ENCODE measurements at regions not wholly inside any gene's neighbourhood (a gene's known extent, or its start where the extent isn't known, plus 50 kb on each side); places are given as distances from the start of the nearest gene placed in this dataset.

GRCh38 chr6:92759178-92759577 is 660.2 kb downstream of the EPHA7 start (continued):
- no peak for TF ChIP-seq MAZ (IDR thresholded peaks at IDR 0.05; ENCODE audit: borderline replicate concordance, low read depth, low read length)

GRCh38 chr6:92757925-92758324 is 661.4 kb downstream of the EPHA7 start:
- Histone ChIP-seq H3K4me2 (no peak overlapping the region), H3K4me3 (no peak overlapping the region), H3K27ac (no peak overlapping the region), H3K9me3 (no peaks in the 10 kb centered on the region), H3K4me1 (no peaks in the 10 kb centered on the region)
- TF ChIP-seq TP53 (CRISPR knock-in tag; IDR thresholded peaks at IDR 0.05) (no peak), CBX2 (IDR thresholded peaks at IDR 0.05; ENCODE audit: borderline replicate concordance, low read depth) (no peak), ZNF302 (CRISPR knock-in tag; IDR thresholded peaks at IDR 0.05) (no peak), HES2 (IDR thresholded peaks at IDR 0.05) (no peak), CHD2 (IDR thresholded peaks at IDR 0.05; ENCODE audit: low read length, partially characterized antibody) (no peak), SMC3 (IDR thresholded peaks at IDR 0.05) (no peak), EHF (CRISPR knock-in tag; IDR thresholded peaks at IDR 0.05) (no peak), HEYL (CRISPR knock-in tag; IDR thresholded peaks at IDR 0.05) (no peak), HOXB13 (CRISPR knock-in tag; IDR thresholded peaks at IDR 0.05; ENCODE audit: low read depth) (no peak), MYC (IDR thresholded peaks at IDR 0.05; ENCODE audit: borderline replicate concordance, low read length) (no peak), USF2 (IDR thresholded peaks at IDR 0.05) (no peak), HOXA7 (CRISPR knock-in tag; IDR thresholded peaks at IDR 0.05) (no peak), MAZ (IDR thresholded peaks at IDR 0.05; ENCODE audit: borderline replicate concordance, low read depth, low read length) (no peak), PBX3 (IDR thresholded peaks at IDR 0.05) (no peak)
- DNase-seq (ENCODE audit: low read depth in 1 of 2, low spot score in 1 of 2) (no peak), FAIRE-seq (no peak), ATAC-seq (no peak)
- POLR2A ChIA-PET: no interaction called here
- WGBS (ENCODE audit: missing lambda C conversion rate): 10% methylated on average over 4 of the region's 4 CpGs
- CTCF ChIA-PET: no interaction called here

- POLR2A ChIA-PET: no interaction called here
- FAIRE-seq: no peak
- no peak for DNase-seq (ENCODE audit: low read depth in 1 of 2, low spot score in 1 of 2)
- ATAC-seq: no peak
- H3K4me2 ChIP-seq: no peak overlapping the region
- 8% methylated on average over 4 of the region's 4 CpGs for WGBS (ENCODE audit: missing lambda C conversion rate)
- CTCF ChIA-PET: no interaction called here
- H3K9me3 ChIP-seq: no peaks in the 10 kb centered on the region
- H3K4me3 ChIP-seq: no peak overlapping the region
- H3K27ac ChIP-seq: no peak overlapping the region
- no peaks in the 10 kb centered on the region for H3K4me1 ChIP-seq
- TF ChIP-seq ZNF302 (CRISPR knock-in tag; IDR thresholded peaks at IDR 0.05) (no peak), HDAC2 (IDR thresholded peaks at IDR 0.05) (no peak), TP53 (CRISPR knock-in tag; IDR thresholded peaks at IDR 0.05) (no peak), HEYL (CRISPR knock-in tag; IDR thresholded peaks at IDR 0.05) (no peak), HES2 (IDR thresholded peaks at IDR 0.05) (no peak), CHD4 (IDR thresholded peaks at IDR 0.05; ENCODE audit: borderline replicate concordance) (no peak), EHMT2 (IDR thresholded peaks at IDR 0.05; ENCODE audit: low read depth) (no peak), KDM1A (IDR thresholded peaks at IDR 0.05; ENCODE audit: low read depth) (no peak), PHF8 (IDR thresholded peaks at IDR 0.05; ENCODE audit: borderline replicate concordance, low read depth) (no peak), POLR2A (IDR thresholded peaks at IDR 0.05; ENCODE audit: low read length) (no peak), MAX (IDR thresholded peaks at IDR 0.05) (no peak), MAZ (IDR thresholded peaks at IDR 0.05; ENCODE audit: borderline replicate concordance, low read depth, low read length) (no peak), CEBPB (IDR thresholded peaks at IDR 0.05) (no peak), HOXB13 (CRISPR knock-in tag; IDR thresholded peaks at IDR 0.05; ENCODE audit: low read depth) (no peak)
Observed at GRCh38 chr6:92756912-92757311, 662.4 kb downstream of the EPHA7 start.
